Kidney glomerular epithelial cell (primary cell): ENCODE measurements at regions not wholly inside any gene's neighbourhood (a gene's known extent, or its start where the extent isn't known, plus 50 kb on each side); places are given as distances from the start of the nearest gene placed in this dataset.
"Not testable (repeated sequence)": the region's sequence is repeated elsewhere in the genome, so short reads cannot be mapped to it uniquely, and the experiment has no call there.

Experiments
- DNase-seq: peaks from one replicate; lab custom pipeline; 2025; lab: John Stamatoyannopoulos, UW

DNA sequence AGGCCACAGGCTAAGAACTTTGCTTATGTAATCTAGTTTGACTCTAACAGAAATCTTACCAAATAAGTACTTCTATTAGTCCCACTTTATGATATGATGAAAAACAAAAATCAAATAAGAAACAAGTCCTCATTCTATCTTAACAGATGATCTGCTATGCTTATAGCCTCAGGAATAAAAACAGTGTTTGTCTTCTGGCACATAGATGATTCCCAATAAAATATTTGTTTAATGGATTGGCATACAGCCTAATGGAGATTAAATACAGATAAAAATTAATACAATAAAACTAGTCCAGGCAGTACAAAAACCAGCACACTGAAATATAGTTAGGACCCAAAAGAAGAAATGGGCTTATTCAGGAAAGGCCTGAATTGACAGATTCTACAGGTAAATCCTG lies 971.4 kb upstream of the WWC1 start:
- DNase-seq = no peak

GRCh38 chr5:167332309-167332708 lies 959.1 kb upstream of the WWC1 start:
- DNase-seq = no peak

DNA sequence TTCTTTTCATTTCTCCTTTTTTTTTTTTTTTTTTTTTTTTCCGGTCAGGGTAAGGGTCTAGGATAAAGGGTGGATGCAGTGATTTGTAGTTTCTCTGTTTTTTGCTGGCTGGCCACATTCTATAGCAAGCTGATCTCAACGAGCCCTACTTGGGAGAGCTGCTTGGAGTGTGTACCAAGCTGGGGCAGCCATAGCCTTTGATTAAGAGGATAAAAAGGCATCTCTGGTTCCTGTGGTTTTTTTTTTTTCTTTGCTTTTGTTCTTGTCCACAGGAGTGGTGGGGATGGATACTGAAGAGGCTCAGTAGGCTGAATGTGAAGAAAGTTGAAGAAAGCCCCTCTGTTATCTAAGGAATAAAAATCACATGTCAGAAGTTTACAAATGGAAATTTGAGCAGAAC lies 955.3 kb upstream of the WWC1 start:
- no peak for DNase-seq

DNA sequence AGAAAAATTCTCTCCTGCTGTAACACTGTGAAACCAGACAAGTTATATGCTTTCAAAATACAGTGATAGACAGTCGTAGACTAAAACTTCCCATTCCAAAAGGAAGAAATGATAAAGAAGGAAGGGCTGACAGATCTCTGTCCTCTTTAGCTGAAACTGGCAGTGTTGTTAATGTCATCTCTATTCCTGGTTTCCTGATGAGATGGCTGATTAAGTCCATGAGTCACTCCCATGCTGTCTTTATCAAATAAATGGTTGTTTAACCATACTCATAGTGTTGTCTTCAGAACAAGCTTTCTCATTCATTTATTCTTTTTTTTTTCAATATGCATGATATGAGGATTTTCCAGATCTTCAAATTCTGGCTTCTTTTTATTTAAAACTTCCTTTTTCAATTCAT lies 952.2 kb upstream of the WWC1 start:
- DNase-seq = no peak

DNA sequence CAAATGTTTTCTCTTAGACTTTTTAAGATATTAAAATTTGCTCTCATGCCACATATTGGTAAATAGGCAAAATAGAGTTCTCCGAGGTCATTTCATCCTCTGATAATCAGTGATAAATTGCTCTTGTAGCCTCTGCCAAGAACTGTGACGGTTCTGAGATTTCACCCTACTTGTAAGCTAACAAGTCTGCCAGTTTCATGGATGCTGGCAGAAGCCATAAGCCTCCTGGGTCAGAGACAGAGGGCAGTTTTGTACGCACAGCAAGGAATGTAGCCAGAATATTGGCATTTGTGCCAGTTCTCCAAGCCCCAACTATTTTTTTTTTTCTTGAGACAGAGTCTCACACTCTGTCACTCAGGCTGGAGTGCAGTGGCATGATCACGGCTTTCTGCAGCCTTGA lies 945.0 kb upstream of the WWC1 start:
- DNase-seq = no peak

DNA sequence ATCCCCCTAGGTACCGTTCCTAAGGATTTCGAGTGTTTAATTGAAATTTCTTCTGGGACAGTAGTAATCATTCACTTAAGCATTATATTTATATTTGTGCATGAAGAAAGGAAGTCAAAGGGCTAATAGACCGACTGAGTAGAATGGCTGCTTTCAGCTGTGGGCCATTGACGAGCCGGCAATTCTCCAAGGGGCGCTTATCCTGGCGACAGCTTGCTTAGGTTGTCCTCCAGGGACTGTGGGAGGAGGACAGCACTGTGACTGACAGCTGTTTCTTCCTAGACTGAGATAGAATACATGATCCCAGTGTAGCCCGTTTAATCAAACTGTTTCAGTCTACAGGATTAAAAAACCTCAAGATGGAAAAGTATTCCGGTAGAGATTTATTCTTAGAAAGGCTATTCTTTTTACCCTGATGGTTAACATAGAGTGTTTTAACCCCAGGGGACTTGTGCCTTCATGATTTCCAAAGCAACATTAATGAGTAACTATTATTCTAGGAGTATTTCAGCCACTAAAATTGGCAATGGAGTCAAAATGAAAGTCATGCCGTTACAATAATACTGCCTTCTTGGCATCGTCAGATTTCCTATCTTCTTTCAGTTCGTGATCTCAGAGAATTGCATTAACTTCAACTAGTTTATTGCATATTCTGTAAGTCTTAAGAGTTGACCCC lies 943.1 kb upstream of the WWC1 start:
- no peak for DNase-seq

GRCh38 chr5:167348980-167349379 lies 942.5 kb upstream of the WWC1 start:
- DNase-seq = no peak

- DNase-seq = no peak
These were observed 940.1 kb upstream of the WWC1 start for GRCh38 chr5:167351316-167351715.

DNA sequence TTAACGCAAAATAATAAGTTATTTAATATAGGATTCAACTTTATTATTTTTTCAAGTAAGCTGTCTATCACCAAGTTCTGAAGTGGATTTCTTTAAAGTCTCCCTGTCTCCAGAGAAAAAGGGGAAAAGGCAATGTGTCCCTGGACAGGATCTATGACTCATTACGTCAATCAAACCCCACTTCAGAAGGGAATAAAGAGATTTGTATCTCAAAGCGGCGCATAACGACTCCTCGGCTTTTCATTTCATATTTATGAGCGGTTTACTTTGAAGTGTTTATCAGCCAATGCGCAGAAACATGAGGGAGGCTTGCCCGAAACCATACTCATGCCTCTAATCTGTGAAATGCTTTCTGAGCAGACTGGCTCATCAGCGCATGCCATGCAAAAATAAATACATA lies 938.6 kb upstream of the WWC1 start:
- DNase-seq = no peak

DNA sequence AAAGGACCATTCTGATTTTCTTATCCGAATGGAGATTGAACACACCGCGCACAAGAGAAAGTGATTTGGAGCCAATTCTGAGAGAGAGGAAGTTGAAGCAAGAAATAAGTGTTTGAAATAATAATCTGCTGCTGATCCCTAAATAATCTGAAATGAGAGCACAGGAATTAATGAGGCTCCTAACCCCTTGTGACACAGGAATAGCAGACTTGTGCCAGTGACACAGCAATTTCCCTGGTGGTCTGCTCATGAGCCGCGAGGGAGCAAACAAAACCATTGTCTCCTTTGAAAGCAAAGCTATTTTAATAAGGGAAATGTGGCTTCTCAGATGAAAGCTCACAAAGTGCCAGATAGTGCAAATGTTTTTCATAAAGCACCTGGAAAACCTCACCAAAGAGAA lies 936.1 kb upstream of the WWC1 start:
- no peak for DNase-seq

DNA sequence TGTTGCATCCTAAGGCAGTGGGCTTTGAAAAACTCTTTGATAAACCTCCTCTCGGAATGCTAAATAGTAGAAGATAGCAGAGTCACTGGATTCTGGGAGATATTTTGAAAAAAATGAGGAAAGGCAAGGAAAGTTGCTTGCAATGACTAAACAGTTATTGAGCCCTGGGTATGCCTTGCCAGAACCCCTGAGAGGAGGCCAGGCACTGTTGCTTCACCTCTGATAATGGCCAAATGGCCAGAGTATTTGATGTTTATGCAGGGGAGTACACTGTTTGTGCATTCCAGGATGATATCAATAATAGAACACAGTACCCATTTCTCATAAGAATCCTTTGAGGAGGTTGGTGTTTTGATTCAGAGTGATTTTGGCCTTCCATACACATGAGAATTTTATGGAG lies 935.1 kb upstream of the WWC1 start:
- no peak for DNase-seq

DNA sequence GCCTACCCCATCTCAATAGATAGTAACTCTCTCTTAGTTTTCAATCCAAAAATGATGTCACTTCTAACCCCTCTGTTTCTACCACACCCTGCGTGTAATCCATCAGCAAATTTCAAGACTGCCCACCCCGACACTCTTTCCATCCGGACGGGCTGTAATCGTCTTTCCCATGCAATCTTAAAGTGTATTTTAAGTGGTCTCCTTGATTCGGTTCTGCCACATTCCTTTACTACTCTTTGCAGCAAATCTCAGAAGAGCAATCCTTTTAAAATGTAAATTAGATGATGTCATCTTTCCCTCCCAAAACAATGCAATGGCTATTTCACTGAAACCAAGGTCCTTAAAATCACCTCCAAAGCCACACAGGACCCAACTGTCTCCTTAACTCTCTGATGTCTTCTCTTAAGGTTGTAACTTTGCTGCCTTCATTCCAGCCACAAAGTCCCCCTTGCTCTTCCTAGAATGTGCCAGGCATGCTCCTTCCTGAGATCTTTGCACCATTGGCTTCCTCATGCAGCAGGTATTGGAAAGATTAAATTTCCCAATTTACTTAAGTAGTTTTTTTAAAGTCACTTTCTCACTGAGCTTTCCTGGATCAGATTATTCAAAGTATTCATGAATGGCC lies 932.5 kb upstream of the WWC1 start:
- no peak for DNase-seq

- DNase-seq = no peak
These were observed 929.6 kb upstream of the WWC1 start for GRCh38 chr5:167361795-167362194.

DNA sequence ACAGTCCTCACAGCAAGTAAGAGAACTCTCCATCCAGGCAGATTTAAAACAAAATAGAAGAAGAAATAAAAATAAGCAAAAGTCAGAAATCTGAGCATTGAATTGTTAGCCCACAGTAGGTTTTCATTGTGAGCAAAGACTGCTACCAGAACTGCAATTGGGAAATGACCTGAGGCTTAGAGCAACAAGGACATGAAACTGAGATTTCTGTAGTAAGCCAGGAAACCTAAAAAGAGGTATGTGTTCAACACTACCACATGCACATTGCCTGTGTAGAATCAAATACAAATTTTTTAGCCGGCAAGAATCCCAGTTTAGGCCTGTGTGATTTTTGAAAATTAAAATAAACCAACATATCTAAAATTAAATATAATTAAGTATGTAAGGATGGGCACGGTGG lies 928.4 kb upstream of the WWC1 start:
- DNase-seq = no peak

- DNase-seq = no peak
These were observed 916.3 kb upstream of the WWC1 start for GRCh38 chr5:167375125-167375524.

GRCh38 chr5:167378894-167379723 lies 912.3 kb upstream of the WWC1 start:
- no peak for DNase-seq

GRCh38 chr5:167381457-167381856 lies 910.0 kb upstream of the WWC1 start:
- no peak for DNase-seq

DNA sequence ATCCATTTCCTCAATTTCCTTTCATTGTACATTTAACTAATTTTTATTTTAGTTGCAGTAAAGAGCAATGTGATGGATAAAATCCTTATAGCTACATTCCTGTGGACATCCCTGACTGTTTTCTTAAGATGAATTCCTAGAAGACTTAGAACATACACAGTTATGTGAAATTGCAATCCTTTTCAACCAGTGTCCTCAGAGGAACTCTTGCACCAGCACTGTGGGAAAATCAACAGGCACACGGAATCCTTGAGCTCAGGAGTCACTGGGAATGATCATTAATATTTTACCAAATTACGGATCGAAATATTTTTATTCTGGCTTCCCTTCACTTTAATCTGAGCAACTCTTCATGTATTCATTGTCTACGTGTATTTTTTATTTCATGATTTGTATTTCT lies 901.9 kb upstream of the WWC1 start:
- DNase-seq = no peak

- not testable (repeated sequence) for DNase-seq
These were observed 900.2 kb upstream of the WWC1 start for GRCh38 chr5:167391286-167391685.

DNA sequence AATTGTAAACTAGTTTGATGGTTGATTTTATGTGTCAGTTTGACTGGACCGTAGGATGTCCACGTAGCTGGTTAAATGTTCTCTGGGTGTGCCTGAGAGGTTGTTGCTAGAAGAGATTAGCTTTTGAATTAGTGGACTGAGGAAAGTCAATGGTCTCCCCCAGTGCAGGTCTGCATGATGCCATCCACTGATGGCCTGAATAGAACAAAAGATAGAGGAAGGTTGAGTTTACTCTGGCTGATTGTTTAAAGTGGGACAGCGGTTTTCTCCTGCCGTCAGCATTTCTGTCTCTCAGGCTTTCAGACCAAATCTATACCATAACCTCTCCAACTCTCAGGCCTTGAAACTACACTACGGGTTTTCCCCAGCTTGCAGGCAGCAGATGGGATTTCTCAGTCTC lies 899.2 kb upstream of the WWC1 start:
- no peak for DNase-seq

GRCh38 chr5:167393358-167393757 lies 898.1 kb upstream of the WWC1 start:
- no peak for DNase-seq

DNA sequence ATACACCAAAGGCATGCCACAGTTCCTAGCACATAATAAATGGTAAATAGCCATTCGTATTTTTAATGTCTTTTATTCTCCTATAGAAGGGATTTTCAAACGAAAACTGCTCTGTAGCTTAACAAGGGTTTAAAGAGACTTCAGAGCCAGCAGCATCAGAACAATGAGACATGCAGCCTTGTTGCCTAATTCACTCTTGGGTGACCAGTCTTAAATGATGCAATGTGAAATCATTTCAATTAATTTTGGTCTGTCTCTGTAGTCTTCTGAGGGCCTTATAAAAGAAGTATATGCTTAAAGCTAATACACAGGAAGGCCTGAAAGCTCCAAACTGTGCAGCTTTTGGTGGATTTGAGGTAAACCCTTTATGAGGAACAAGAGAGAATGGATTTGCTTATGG lies 888.8 kb upstream of the WWC1 start:
- no peak for DNase-seq

DNA sequence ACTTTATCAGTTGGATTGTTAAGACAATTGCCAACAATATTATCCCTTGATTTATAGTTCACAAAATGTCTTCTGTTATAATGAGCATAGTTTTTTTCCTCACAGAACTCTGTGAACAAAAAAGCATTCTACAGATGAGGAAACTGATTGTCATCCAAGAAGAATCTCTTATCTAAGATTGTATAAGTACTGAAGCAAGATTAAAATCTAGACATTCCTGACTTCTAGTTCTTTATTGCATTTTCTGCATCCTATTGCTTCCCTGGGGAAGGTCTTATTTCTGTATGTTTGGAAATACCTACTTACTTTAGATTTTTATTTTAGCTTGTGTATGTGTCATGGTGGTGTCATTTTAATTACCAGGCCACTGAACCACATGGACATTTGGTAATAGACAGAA lies 884.9 kb upstream of the WWC1 start:
- DNase-seq = no peak
